ENCODE measurements at regions not wholly inside any gene's neighbourhood (a gene's known extent, or its start where the extent isn't known, plus 50 kb on each side); places are given as distances from the start of the nearest gene placed in this dataset.

DNA sequence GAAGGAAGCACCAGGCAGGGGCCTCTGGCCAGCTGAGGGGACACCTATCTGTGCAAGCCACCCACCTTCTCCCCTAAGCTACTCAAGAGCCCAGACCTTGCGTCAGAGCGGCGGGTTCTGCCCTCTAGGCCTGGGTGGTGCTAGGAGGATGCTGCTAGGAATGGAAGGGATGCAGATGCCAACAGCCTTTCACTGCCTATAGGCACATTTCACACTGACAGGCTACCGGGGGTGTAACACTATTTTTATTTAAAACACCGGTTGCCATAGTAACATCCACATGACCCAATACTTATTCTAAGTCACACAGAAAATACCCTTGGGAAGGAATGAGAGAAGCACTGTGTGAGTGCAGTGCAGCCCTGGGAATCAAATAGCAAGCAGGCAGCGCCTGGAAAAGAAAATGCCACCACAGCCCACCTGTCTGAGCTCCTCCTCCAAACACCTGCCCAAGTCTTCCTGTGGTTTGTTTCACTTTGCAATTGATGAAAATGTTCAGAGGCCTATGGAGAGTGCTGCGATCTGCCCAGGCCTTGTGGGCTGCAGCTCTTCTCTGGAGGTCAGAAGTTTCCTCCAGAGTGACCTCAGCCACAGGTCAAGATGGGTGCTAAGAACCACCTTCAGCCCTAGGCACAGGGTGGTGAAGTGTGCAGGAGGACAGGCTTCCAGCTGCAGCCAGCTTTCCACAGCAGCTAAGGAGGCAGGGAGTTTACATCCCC lies 113.5 kb upstream of the TOPAZ1 start:
- Histone ChIP-seq H3K4me1 (ENCODE audit: control insufficient read depth in 2 of 2, insufficient read depth in 2 of 2, low read length in 2 of 2) (peaks cover 4 to 13% of the 10 kb centered on the region in 2 donors), H3K4me3 (ENCODE audit: control extremely low read depth in 1 of 5, extremely low read depth in 1 of 5, insufficient read depth in 1 of 5, low read depth in 2 of 5, low read length in 4 of 5) (no peak overlapping the region), H3K36me3 (replicated peaks in 1 of 2; ENCODE audit: control extremely low read depth in 1 of 2, control insufficient read depth in 1 of 2, extremely low read depth in 1 of 2, insufficient read depth in 2 of 2, low read length in 1 of 2) (no peaks in the 10 kb centered on the region), H3K79me2 (ENCODE audit: control insufficient read depth, insufficient read depth, low read length) (no peaks in the 10 kb centered on the region), H3K9me3 (ENCODE audit: control extremely low read depth in 1 of 3, control insufficient read depth in 2 of 3, insufficient read depth in 1 of 3, low read length in 2 of 3) (no peaks in the 10 kb centered on the region), H3K4me2 (replicated peaks; ENCODE audit: low read depth, low read length, poor library complexity, severe bottlenecking) (no peak overlapping the region), H3K27ac (ENCODE audit: low read length in 2 of 2) (no peak overlapping the region), H2AFZ (ENCODE audit: insufficient read depth, low read depth, low read length, poor library complexity, severe bottlenecking) (no peak overlapping the region), H3K9ac (ENCODE audit: low read length) (no peak overlapping the region), H3K27me3 (replicated peaks in 1 of 4; ENCODE audit: control extremely low read depth in 1 of 4, control insufficient read depth in 3 of 4, insufficient read depth in 4 of 4, low read length in 3 of 4) (no peaks in the 10 kb centered on the region), H4K20me1 (ENCODE audit: control insufficient read depth, insufficient read depth, low read length, poor library complexity, severe bottlenecking) (no peaks in the 10 kb centered on the region)
- intact Hi-C loops (cut with micrococcal nuclease), result no loop called here
- H3K27me3 Mint-ChIP-seq, result peaks cover 14% of the 10 kb centered on the region
- TF ChIP-seq EZH2 (IDR thresholded peaks at IDR 0.05; ENCODE audit: borderline replicate concordance, insufficient read depth, low read depth, low read length, poor library complexity, severe bottlenecking), result no peak
- TF ChIP-seq, protein P1, sequence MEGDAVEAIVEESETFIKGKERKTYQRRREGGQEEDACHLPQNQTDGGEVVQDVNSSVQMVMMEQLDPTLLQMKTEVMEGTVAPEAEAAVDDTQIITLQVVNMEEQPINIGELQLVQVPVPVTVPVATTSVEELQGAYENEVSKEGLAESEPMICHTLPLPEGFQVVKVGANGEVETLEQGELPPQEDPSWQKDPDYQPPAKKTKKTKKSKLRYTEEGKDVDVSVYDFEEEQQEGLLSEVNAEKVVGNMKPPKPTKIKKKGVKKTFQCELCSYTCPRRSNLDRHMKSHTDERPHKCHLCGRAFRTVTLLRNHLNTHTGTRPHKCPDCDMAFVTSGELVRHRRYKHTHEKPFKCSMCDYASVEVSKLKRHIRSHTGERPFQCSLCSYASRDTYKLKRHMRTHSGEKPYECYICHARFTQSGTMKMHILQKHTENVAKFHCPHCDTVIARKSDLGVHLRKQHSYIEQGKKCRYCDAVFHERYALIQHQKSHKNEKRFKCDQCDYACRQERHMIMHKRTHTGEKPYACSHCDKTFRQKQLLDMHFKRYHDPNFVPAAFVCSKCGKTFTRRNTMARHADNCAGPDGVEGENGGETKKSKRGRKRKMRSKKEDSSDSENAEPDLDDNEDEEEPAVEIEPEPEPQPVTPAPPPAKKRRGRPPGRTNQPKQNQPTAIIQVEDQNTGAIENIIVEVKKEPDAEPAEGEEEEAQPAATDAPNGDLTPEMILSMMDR (IDR thresholded peaks at IDR 0.05), result no peak
- WGBS (ENCODE audit: insufficient coverage), result 75% methylated on average over 2 of the region's 7 CpGs
- H3K4me1 Mint-ChIP-seq, result peaks cover 11% of the 10 kb centered on the region
- ChIA-PET POLR2A (no interaction called here), CTCF (no interaction called here)
- no peak overlapping the region for H3K4me3 Mint-ChIP-seq
- no peaks in the 10 kb centered on the region for H3K9me3 Mint-ChIP-seq (ENCODE audit: insufficient read depth)
- H3K27ac Mint-ChIP-seq, result no peak overlapping the region
- DNase-seq, result no peak
- no peak for ATAC-seq (ENCODE audit: low read depth)

DNA sequence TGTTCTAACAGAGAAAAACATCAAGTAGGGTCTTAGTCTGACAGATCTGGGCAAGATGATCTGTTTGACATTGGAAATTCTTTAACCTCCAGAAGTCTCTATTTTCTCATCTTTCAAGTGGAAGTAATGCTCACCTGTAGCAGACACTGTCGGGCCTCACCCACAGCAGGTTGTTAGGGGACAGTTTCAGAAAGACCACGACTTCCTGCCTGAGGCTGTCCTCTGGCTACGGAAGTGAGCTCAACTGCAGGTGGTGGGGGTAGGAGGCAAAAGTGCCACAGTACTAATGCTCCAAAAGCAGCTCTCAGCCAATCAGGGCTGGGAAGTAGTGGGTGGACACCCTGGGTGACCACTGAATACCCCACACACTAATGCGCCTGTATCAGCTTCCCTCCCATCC lies 111.4 kb upstream of the TOPAZ1 start:
- Histone ChIP-seq H3K9me3 (ENCODE audit: control extremely low read depth in 1 of 3, control insufficient read depth in 2 of 3, insufficient read depth in 1 of 3, low read length in 2 of 3) (no peaks in the 10 kb centered on the region), H3K9ac (ENCODE audit: low read length) (no peak overlapping the region), H3K27me3 (replicated peaks in 1 of 4; ENCODE audit: control extremely low read depth in 1 of 4, control insufficient read depth in 3 of 4, insufficient read depth in 4 of 4, low read length in 3 of 4) (no peaks in the 10 kb centered on the region), H3K4me1 (ENCODE audit: control insufficient read depth in 2 of 2, insufficient read depth in 2 of 2, low read length in 2 of 2) (peaks cover 4 to 13% of the 10 kb centered on the region in 2 donors), H3K4me2 (replicated peaks; ENCODE audit: low read depth, low read length, poor library complexity, severe bottlenecking) (no peak overlapping the region), H3K36me3 (replicated peaks in 1 of 2; ENCODE audit: control extremely low read depth in 1 of 2, control insufficient read depth in 1 of 2, extremely low read depth in 1 of 2, insufficient read depth in 2 of 2, low read length in 1 of 2) (no peaks in the 10 kb centered on the region), H3K4me3 (ENCODE audit: control extremely low read depth in 1 of 5, extremely low read depth in 1 of 5, insufficient read depth in 1 of 5, low read depth in 2 of 5, low read length in 4 of 5) (no peak overlapping the region), H3K79me2 (ENCODE audit: control insufficient read depth, insufficient read depth, low read length) (no peaks in the 10 kb centered on the region), H2AFZ (ENCODE audit: insufficient read depth, low read depth, low read length, poor library complexity, severe bottlenecking) (no peak overlapping the region), H4K20me1 (ENCODE audit: control insufficient read depth, insufficient read depth, low read length, poor library complexity, severe bottlenecking) (no peaks in the 10 kb centered on the region), H3K27ac (ENCODE audit: low read length in 2 of 2) (no peak overlapping the region)
- Mint-ChIP-seq H3K4me1 (peaks cover 11% of the 10 kb centered on the region), H3K9me3 (ENCODE audit: insufficient read depth) (no peaks in the 10 kb centered on the region), H3K4me3 (no peak overlapping the region), H3K27me3 (peaks cover 21% of the 10 kb centered on the region), H3K27ac (no peak overlapping the region)
- POLR2A ChIA-PET, result no interaction called here
- ATAC-seq (ENCODE audit: low read depth) (no peak), DNase-seq (no peak)
- intact Hi-C loops (cut with micrococcal nuclease), result no loop called here
- TF ChIP-seq, protein P1 (IDR thresholded peaks at IDR 0.05), result no peak
- no peak for TF ChIP-seq EZH2 (IDR thresholded peaks at IDR 0.05; ENCODE audit: borderline replicate concordance, insufficient read depth, low read depth, low read length, poor library complexity, severe bottlenecking)
- CTCF ChIA-PET, result interaction anchor here (0.6 kb wide), 1 partner anchor 13 kb away, joined by 3 read pairs; no protein-coding TSS in a partner anchor
- WGBS (ENCODE audit: insufficient coverage), result no CpG with 5 or more reads among the region's 4 CpGs
